Transverse colon (tissue), 3 donors: ENCODE measurements at regions not wholly inside any gene's neighbourhood (a gene's known extent, or its start where the extent isn't known, plus 50 kb on each side); places are given as distances from the start of the nearest gene placed in this dataset.

Experiments used
- CTCF ChIP-seq, 5 experiments: fragments of 200-600 bp in 3 of 5; fragments of 450-650 bp in 2 of 5; sonication (generic) in 3 of 5; IDR thresholded peaks; 1 replicate in 2 of 5; 2 replicates in 3 of 5; pipeline ENCODE4 v1.5.1; 2016 to 2017; ENCODE audit warnings: antibody characterized with exemption in 5 of 5, inconsistent platforms in 3 of 5, mild to moderate bottlenecking in 2 of 5, moderate library complexity in 1 of 5
- EP300 ChIP-seq: sonication (generic); formaldehyde crosslinking; IDR thresholded peaks from one replicate; pipeline ENCODE4 v1.6.1; 2017; ENCODE audit warnings: antibody characterized with exemption, low read depth
- POLR2A ChIP-seq: fragments of 450-650 bp; IDR thresholded peaks from one replicate; pipeline ENCODE4 v1.6.1; 2016; ENCODE audit warnings: antibody characterized with exemption, mild to moderate bottlenecking, moderate library complexity

GRCh38 chr15:94963953-94964352 lies 732.6 kb downstream of the MCTP2 start:
- TF ChIP-seq EP300, result no peak
- TF ChIP-seq CTCF (IDR thresholded peaks at IDR 0.05), result no peak
- no peak for TF ChIP-seq POLR2A
